ENCODE measurements at regions not wholly inside any gene's neighbourhood (a gene's known extent, or its start where the extent isn't known, plus 50 kb on each side); places are given as distances from the start of the nearest gene placed in this dataset.

- no peaks in the 10 kb centered on the region for H3K4me1 ChIP-seq (ENCODE audit: control insufficient read depth in 1 of 2, insufficient read depth in 1 of 2, low read depth in 1 of 2, low read length in 1 of 2)
- H3K36me3 ChIP-seq = no peaks in the 10 kb centered on the region
- H3K4me3 ChIP-seq (ENCODE audit: low read depth in 1 of 2, low read length in 1 of 2) = no peak overlapping the region
- H3K27me3 ChIP-seq = no peaks in the 10 kb centered on the region
- TF ChIP-seq CTCF (IDR thresholded peaks at IDR 0.05) = no peak
- H3K9me3 ChIP-seq = no peaks in the 10 kb centered on the region
- no peak overlapping the region for H3K27ac ChIP-seq
Observed at GRCh38 chr4:65960751-65961150, 290.5 kb upstream of the EPHA5 start.

- Histone ChIP-seq H3K4me3 (ENCODE audit: low read depth in 1 of 2, low read length in 1 of 2) (no peak overlapping the region), H3K36me3 (no peaks in the 10 kb centered on the region), H3K27ac (no peak overlapping the region), H3K27me3 (no peaks in the 10 kb centered on the region), H3K4me1 (ENCODE audit: control insufficient read depth in 1 of 2, insufficient read depth in 1 of 2, low read depth in 1 of 2, low read length in 1 of 2) (no peaks in the 10 kb centered on the region), H3K9me3 (no peaks in the 10 kb centered on the region)
- no peak for TF ChIP-seq CTCF (IDR thresholded peaks at IDR 0.05)
Observed at GRCh38 chr4:65954416-65954815, 284.1 kb upstream of the EPHA5 start.

GRCh38 chr4:65951177-65951576, 280.9 kb upstream of the EPHA5 start:
- Histone ChIP-seq H3K9me3 (no peaks in the 10 kb centered on the region), H3K27ac (no peak overlapping the region), H3K4me3 (ENCODE audit: low read depth in 1 of 2, low read length in 1 of 2) (no peak overlapping the region), H3K27me3 (no peaks in the 10 kb centered on the region), H3K4me1 (ENCODE audit: control insufficient read depth in 1 of 2, insufficient read depth in 1 of 2, low read depth in 1 of 2, low read length in 1 of 2) (no peaks in the 10 kb centered on the region), H3K36me3 (no peaks in the 10 kb centered on the region)
- no peak for TF ChIP-seq CTCF (IDR thresholded peaks at IDR 0.05)

GRCh38 chr4:65943076-65943475, 272.8 kb upstream of the EPHA5 start:
- Histone ChIP-seq H3K36me3 (no peaks in the 10 kb centered on the region), H3K4me1 (ENCODE audit: control insufficient read depth in 1 of 2, insufficient read depth in 1 of 2, low read depth in 1 of 2, low read length in 1 of 2) (no peaks in the 10 kb centered on the region), H3K27me3 (no peaks in the 10 kb centered on the region), H3K9me3 (no peaks in the 10 kb centered on the region), H3K27ac (no peak overlapping the region), H3K4me3 (ENCODE audit: low read depth in 1 of 2, low read length in 1 of 2) (no peak overlapping the region)
- TF ChIP-seq CTCF (IDR thresholded peaks at IDR 0.05) = no peak

- Histone ChIP-seq H3K9me3 (no peaks in the 10 kb centered on the region), H3K4me3 (ENCODE audit: low read depth in 1 of 2, low read length in 1 of 2) (no peak overlapping the region), H3K27ac (no peak overlapping the region), H3K4me1 (ENCODE audit: control insufficient read depth in 1 of 2, insufficient read depth in 1 of 2, low read depth in 1 of 2, low read length in 1 of 2) (no peaks in the 10 kb centered on the region), H3K27me3 (no peaks in the 10 kb centered on the region), H3K36me3 (no peaks in the 10 kb centered on the region)
- no peak for TF ChIP-seq CTCF (IDR thresholded peaks at IDR 0.05)
Observed at GRCh38 chr4:65924843-65925242, 254.6 kb upstream of the EPHA5 start.

GRCh38 chr4:65923616-65924015, 253.3 kb upstream of the EPHA5 start:
- Histone ChIP-seq H3K4me3 (ENCODE audit: low read depth in 1 of 2, low read length in 1 of 2) (no peak overlapping the region), H3K9me3 (no peaks in the 10 kb centered on the region), H3K27me3 (no peaks in the 10 kb centered on the region), H3K36me3 (no peaks in the 10 kb centered on the region), H3K27ac (no peak overlapping the region), H3K4me1 (ENCODE audit: control insufficient read depth in 1 of 2, insufficient read depth in 1 of 2, low read depth in 1 of 2, low read length in 1 of 2) (no peaks in the 10 kb centered on the region)
- no peak for TF ChIP-seq CTCF (IDR thresholded peaks at IDR 0.05)
